GM23248 (cell line): ENCODE measurements at regions not wholly inside any gene's neighbourhood (a gene's known extent, or its start where the extent isn't known, plus 50 kb on each side); places are given as distances from the start of the nearest gene placed in this dataset.

Experiments
- DNase-seq: peaks from one replicate; pipeline ENCODE4 v3.0.0-alpha.2; 2015
- H2AFZ ChIP-seq: fragments of 200-600 bp; sonication (generic); 2 replicates; pipeline ENCODE4 v1.6.1; 2016; ENCODE audit warnings: antibody characterized with exemption
- H3F3A ChIP-seq: fragments of 200-600 bp; sonication (generic); 2 replicates; pipeline ENCODE4 v1.6.1; 2016; ENCODE audit warnings: mild to moderate bottlenecking, antibody characterized with exemption, mixed run types; ENCODE audit not compliant: insufficient read depth
- H3K27ac ChIP-seq: fragments of 200-600 bp; sonication (generic); 2 replicates; pipeline ENCODE4 v1.5.1; 2016; ENCODE audit warnings: mild to moderate bottlenecking
- H3K27me3 ChIP-seq: fragments of 200-600 bp; sonication (generic); replicated peaks from 2 replicates; pipeline ENCODE4 v1.6.1; 2016; ENCODE audit warnings: mild to moderate bottlenecking; ENCODE audit not compliant: insufficient read depth
- H3K36me3 ChIP-seq: fragments of 200-600 bp; sonication (generic); 2 replicates; pipeline ENCODE4 v1.6.1; 2016; ENCODE audit warnings: low read depth, mild to moderate bottlenecking
- H3K4me1 ChIP-seq: fragments of 200-600 bp; sonication (generic); 2 replicates; pipeline ENCODE4 v1.6.1; 2016; ENCODE audit warnings: mild to moderate bottlenecking; ENCODE audit not compliant: insufficient read depth
- H3K4me2 ChIP-seq: fragments of 200-600 bp; sonication (generic); one replicate; pipeline ENCODE4 v1.6.1; 2016; ENCODE audit warnings: mild to moderate bottlenecking; ENCODE audit not compliant: unreplicated experiment
- H3K4me3 ChIP-seq: fragments of 200-600 bp; sonication (generic); 2 replicates; pipeline ENCODE4 v1.5.1; 2016; ENCODE audit warnings: mild to moderate bottlenecking
- H3K79me2 ChIP-seq: fragments of 200-600 bp; sonication (generic); 2 replicates; pipeline ENCODE4 v1.6.1; 2016; ENCODE audit warnings: mild to moderate bottlenecking; ENCODE audit not compliant: insufficient read depth
- H3K9ac ChIP-seq: fragments of 200-600 bp; sonication (generic); 2 replicates; pipeline ENCODE4 v1.6.1; 2016; ENCODE audit warnings: mild to moderate bottlenecking
- H3K9me2 ChIP-seq: fragments of 200-600 bp; sonication (generic); 2 replicates; pipeline ENCODE4 v1.6.1; 2016; ENCODE audit warnings: mixed run types, mild to moderate bottlenecking, moderate library complexity; ENCODE audit not compliant: insufficient read depth
- H3K9me3 ChIP-seq: fragments of 200-600 bp; sonication (generic); one replicate; pipeline ENCODE4 v1.6.1; 2017; ENCODE audit warnings: low read depth
- H4K20me1 ChIP-seq: fragments of 200-600 bp; sonication (generic); 2 replicates; pipeline ENCODE4 v1.6.0; 2016; ENCODE audit not compliant: insufficient read depth
- EZH2 ChIP-seq: fragments of 200-600 bp; sonication (generic); IDR thresholded peaks from 2 replicates; pipeline ENCODE4 v1.6.1; 2018; ENCODE audit warnings: antibody characterized with exemption, mild to moderate bottlenecking; ENCODE audit not compliant: insufficient read depth, poor library complexity, severe bottlenecking
- EZH2phosphoT487 ChIP-seq: fragments of 200-600 bp; sonication (generic); IDR thresholded peaks from 2 replicates; pipeline ENCODE4 v1.6.1; 2018; ENCODE audit warnings: antibody characterized with exemption, moderate library complexity, mild to moderate bottlenecking, low read depth; ENCODE audit not compliant: insufficient read depth
- WGBS, 2 experiments: methylation state at CpG; one replicate each; pipeline ENCODE4 v1.1.6; 2015 to 2017; ENCODE audit warnings: low lambda C conversion rate in 2 of 2, low coverage in 1 of 2; ENCODE audit errors: missing lambda C conversion rate in 2 of 2; 5-methylcytosine and 5-hydroxymethylcytosine counted together
- in situ Hi-C: fragments of 300-500 bp; cut with MboI; formaldehyde crosslinking; loops from 2 replicates; pipeline ENCODE4 v1.15.0; 2020

DNA sequence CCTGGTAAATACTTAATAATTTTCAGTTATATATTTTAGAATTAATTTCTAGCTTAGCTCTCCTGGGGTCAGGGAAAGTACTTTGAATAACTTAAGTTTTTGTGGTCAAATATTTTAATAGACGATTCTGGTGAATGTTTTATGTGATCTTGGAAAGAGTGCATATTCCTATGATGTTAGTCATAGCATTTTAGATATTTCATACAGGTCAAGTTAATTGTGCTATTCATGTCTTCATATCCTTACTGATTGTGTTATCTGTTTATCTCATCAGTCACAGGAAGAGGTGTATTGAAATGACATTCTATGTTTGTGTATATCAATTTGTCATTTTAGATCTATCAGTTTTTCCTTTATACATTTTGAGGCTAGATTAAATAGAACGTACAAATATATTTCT is 576.2 kb downstream of the CPS1 start:
- no peaks in the 10 kb centered on the region for H4K20me1 ChIP-seq
- H3K27me3 ChIP-seq = no peaks in the 10 kb centered on the region
- no peak overlapping the region for H3K4me2 ChIP-seq
- WGBS, 2 experiments = 21 to 31% methylated on average over 2 of the region's 2 CpGs
- H3K4me1 ChIP-seq = no peaks in the 10 kb centered on the region
- no peak overlapping the region for H3K9ac ChIP-seq
- in situ Hi-C loops = no loop called here
- H3K4me3 ChIP-seq = no peak overlapping the region
- H3K9me2 ChIP-seq = no peaks in the 10 kb centered on the region
- H3F3A ChIP-seq = no peaks in the 10 kb centered on the region
- H2AFZ ChIP-seq = no peak overlapping the region
- DNase-seq = peak; percentile 9
- no peaks in the 10 kb centered on the region for H3K79me2 ChIP-seq
- no peaks in the 10 kb centered on the region for H3K9me3 ChIP-seq
- no peak for TF ChIP-seq EZH2
- no peak for TF ChIP-seq EZH2phosphoT487
- H3K36me3 ChIP-seq = no peaks in the 10 kb centered on the region
- H3K27ac ChIP-seq = no peak overlapping the region

- H3K27ac ChIP-seq = no peak overlapping the region
- no peak overlapping the region for H2AFZ ChIP-seq
- TF ChIP-seq EZH2phosphoT487 (no peak), EZH2 (no peak)
- no peaks in the 10 kb centered on the region for H3K27me3 ChIP-seq
- H3F3A ChIP-seq = no peaks in the 10 kb centered on the region
- no peaks in the 10 kb centered on the region for H3K9me2 ChIP-seq
- in situ Hi-C loops = no loop called here
- WGBS, 2 experiments = 28 to 44% methylated on average over 1 of the region's 1 CpG
- no peak overlapping the region for H3K4me2 ChIP-seq
- H3K9ac ChIP-seq = no peak overlapping the region
- no peaks in the 10 kb centered on the region for H3K9me3 ChIP-seq
- no peaks in the 10 kb centered on the region for H3K79me2 ChIP-seq
- H3K4me3 ChIP-seq = no peak overlapping the region
- no peak for DNase-seq
- no peaks in the 10 kb centered on the region for H3K4me1 ChIP-seq
- no peaks in the 10 kb centered on the region for H3K36me3 ChIP-seq
- H4K20me1 ChIP-seq = no peaks in the 10 kb centered on the region
Measured at GRCh38 chr2:211133766-211134165, 577.4 kb downstream of the CPS1 start.

DNA sequence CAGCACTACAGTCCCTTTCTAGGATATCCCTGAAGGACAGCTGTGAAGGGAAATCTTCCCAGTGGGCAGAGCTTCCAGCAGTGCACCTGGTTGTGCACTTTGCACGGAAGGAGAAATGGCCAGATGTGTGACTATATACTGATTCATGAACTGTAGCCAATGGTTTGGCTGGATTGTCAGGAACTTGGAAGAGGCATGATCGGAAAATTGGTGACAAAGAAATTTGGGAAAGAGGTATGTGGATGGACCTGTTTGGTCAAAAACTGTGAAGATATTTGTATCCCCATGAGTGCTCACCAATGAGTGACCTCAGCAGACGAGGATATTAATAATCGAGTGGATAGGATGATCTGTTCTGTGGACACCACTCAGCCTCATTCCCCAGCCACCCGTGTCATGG is 582.2 kb downstream of the CPS1 start:
- in situ Hi-C loops = no loop called here
- Histone ChIP-seq H3F3A (no peaks in the 10 kb centered on the region), H2AFZ (no peak overlapping the region), H3K79me2 (no peaks in the 10 kb centered on the region), H3K9me3 (no peaks in the 10 kb centered on the region), H3K4me2 (no peak overlapping the region), H3K27ac (no peak overlapping the region), H4K20me1 (no peaks in the 10 kb centered on the region), H3K36me3 (no peaks in the 10 kb centered on the region), H3K9ac (no peak overlapping the region), H3K4me3 (no peak overlapping the region), H3K9me2 (no peaks in the 10 kb centered on the region), H3K4me1 (0 out of 2 replicates have a peak, but pooled peaks cover 3% of the 10 kb centered on the region), H3K27me3 (no peaks in the 10 kb centered on the region)
- TF ChIP-seq EZH2 = no peak
- no peak for TF ChIP-seq EZH2phosphoT487
- no peak for DNase-seq
- 30 to 38% methylated on average over 5 of the region's 5 CpGs for WGBS, 2 experiments

DNA sequence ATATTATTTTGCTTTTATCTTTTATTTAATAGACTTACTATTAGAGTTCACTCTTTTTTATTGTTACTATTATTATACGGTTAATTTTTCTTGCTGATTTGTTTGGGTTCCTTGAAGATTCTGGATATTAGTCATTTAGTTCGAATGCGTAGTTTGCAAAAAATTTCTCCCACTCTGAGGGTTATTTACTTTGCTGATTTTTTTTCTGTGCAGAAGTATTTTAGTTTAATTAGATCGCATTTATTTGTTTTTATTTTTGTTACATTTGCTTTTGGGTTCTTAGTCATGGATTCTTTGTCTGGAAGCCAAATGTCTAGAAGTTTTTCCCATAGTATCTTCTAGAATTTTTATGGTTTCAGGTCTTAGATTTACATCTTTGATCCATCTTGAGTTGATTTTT is 585.2 kb downstream of the CPS1 start:
- no peak for DNase-seq
- H3K9ac ChIP-seq = no peak overlapping the region
- in situ Hi-C loops = no loop called here
- no peaks in the 10 kb centered on the region for H3K79me2 ChIP-seq
- 35 to 42% methylated on average over 4 of the region's 4 CpGs for WGBS, 2 experiments
- no peak overlapping the region for H3K4me2 ChIP-seq
- H3F3A ChIP-seq = no peaks in the 10 kb centered on the region
- peaks cover 9% of the 10 kb centered on the region; the same call in 1 of the 2 replicates for H3K4me1 ChIP-seq
- no peaks in the 10 kb centered on the region for H4K20me1 ChIP-seq
- H3K9me3 ChIP-seq = no peaks in the 10 kb centered on the region
- H3K27ac ChIP-seq = no peak overlapping the region
- TF ChIP-seq EZH2 (no peak), EZH2phosphoT487 (no peak)
- H3K9me2 ChIP-seq = no peaks in the 10 kb centered on the region
- H3K36me3 ChIP-seq = no peaks in the 10 kb centered on the region
- no peak overlapping the region for H2AFZ ChIP-seq
- H3K27me3 ChIP-seq = no peaks in the 10 kb centered on the region
- H3K4me3 ChIP-seq = no peak overlapping the region

DNA sequence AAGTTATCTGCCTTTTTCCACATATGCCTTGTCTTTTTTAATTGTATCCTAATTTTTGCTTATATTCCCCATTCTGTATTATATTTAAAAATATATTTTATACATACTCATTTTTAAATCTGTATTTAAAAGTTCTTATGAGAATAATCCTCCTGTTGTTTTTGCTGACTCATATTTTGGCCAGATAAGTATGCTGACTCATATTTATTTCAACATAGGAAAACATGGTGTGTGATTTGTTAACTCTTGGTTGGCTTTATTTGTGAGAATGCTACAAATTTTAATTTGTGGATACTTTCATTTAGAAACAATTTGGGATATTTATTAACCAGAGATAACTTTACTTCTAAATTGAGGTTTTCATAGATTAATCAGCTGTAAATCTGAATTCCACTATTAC is 587.7 kb downstream of the CPS1 start:
- Histone ChIP-seq H3K4me2 (no peak overlapping the region), H3K79me2 (no peaks in the 10 kb centered on the region), H3K9me3 (no peaks in the 10 kb centered on the region), H3K4me1 (peaks cover 9% of the 10 kb centered on the region; the same call in 1 of the 2 replicates), H3K4me3 (no peak overlapping the region), H3K27me3 (no peaks in the 10 kb centered on the region), H2AFZ (no peak overlapping the region), H3F3A (no peaks in the 10 kb centered on the region), H4K20me1 (no peaks in the 10 kb centered on the region), H3K36me3 (no peaks in the 10 kb centered on the region), H3K9me2 (no peaks in the 10 kb centered on the region), H3K9ac (no peak overlapping the region), H3K27ac (no peak overlapping the region)
- no peak for TF ChIP-seq EZH2phosphoT487
- TF ChIP-seq EZH2 = no peak
- DNase-seq = peak; percentile 66
- in situ Hi-C loops = no loop called here
